Ammon's horn (tissue), 1 donor: ENCODE measurements at regions not wholly inside any gene's neighbourhood (a gene's known extent, or its start where the extent isn't known, plus 50 kb on each side); places are given as distances from the start of the nearest gene placed in this dataset.

Experiments used
- DNase-seq: peaks from one replicate; pipeline ENCODE4 v3.0.0-alpha.2; 2016; ENCODE audit warnings: low spot score

GRCh38 chr2:145715601-145716000, 1195.7 kb upstream of the ZEB2 start:
- DNase-seq, result peak; percentile 48

GRCh38 chr2:145710303-145710702, 1190.4 kb upstream of the ZEB2 start:
- no peak for DNase-seq

- DNase-seq, result no peak
Measured at GRCh38 chr2:145702305-145702704, 1182.4 kb upstream of the ZEB2 start.

- peak; percentile 6 for DNase-seq
Measured at GRCh38 chr2:145692971-145693478, 1173.1 kb upstream of the ZEB2 start.

GRCh38 chr2:145691659-145692058, 1171.7 kb upstream of the ZEB2 start:
- DNase-seq, result no peak

GRCh38 chr2:145690183-145690778, 1170.4 kb upstream of the ZEB2 start:
- DNase-seq, result no peak

GRCh38 chr2:145689277-145689676, 1169.4 kb upstream of the ZEB2 start:
- DNase-seq, result no peak

GRCh38 chr2:145688156-145688555, 1168.2 kb upstream of the ZEB2 start:
- DNase-seq, result no peak

- no peak for DNase-seq
Measured at GRCh38 chr2:145687442-145688134, 1167.7 kb upstream of the ZEB2 start.

GRCh38 chr2:145685383-145686050, 1165.6 kb upstream of the ZEB2 start:
- no peak for DNase-seq

GRCh38 chr2:145682546-145683157, 1162.7 kb upstream of the ZEB2 start:
- DNase-seq, result no peak

GRCh38 chr2:145680276-145680675, 1160.4 kb upstream of the ZEB2 start:
- DNase-seq, result peak; percentile 47

- no peak for DNase-seq
Measured at GRCh38 chr2:145677371-145677770, 1157.5 kb upstream of the ZEB2 start.

- DNase-seq, result no peak
Measured at GRCh38 chr2:145674705-145675104, 1154.8 kb upstream of the ZEB2 start.

- no peak for DNase-seq
Measured at GRCh38 chr2:145669301-145669700, 1149.4 kb upstream of the ZEB2 start.

- no peak for DNase-seq
Measured at GRCh38 chr2:145666552-145666951, 1146.6 kb upstream of the ZEB2 start.

- no peak for DNase-seq
Measured at GRCh38 chr2:145657265-145657664, 1137.3 kb upstream of the ZEB2 start.

GRCh38 chr2:145655165-145655765, 1135.3 kb upstream of the ZEB2 start:
- DNase-seq, result no peak

- DNase-seq, result no peak
Measured at GRCh38 chr2:145654746-145655145, 1134.8 kb upstream of the ZEB2 start.

GRCh38 chr2:145654156-145654555, 1134.2 kb upstream of the ZEB2 start:
- DNase-seq, result no peak

GRCh38 chr2:145653553-145653952, 1133.6 kb upstream of the ZEB2 start:
- no peak for DNase-seq
